Esophagus muscularis mucosa (tissue), 4 donors: ENCODE measurements at regions not wholly inside any gene's neighbourhood (a gene's known extent, or its start where the extent isn't known, plus 50 kb on each side); places are given as distances from the start of the nearest gene placed in this dataset.

Source experiments
- DNase-seq: peaks from one replicate; pipeline ENCODE4 v3.0.0-alpha.2; 2017; ENCODE audit errors: extremely low spot score
- H3K27ac ChIP-seq, 4 donors: fragments of 200-600 bp; sonication (generic); replicated peaks in 1 of 4; 1 replicate in 3 of 4; 2 replicates in 1 of 4; pipeline ENCODE4 v1.5.1; 2016 to 2019; ENCODE audit warnings: mild to moderate bottlenecking in 1 of 4
- H3K27me3 ChIP-seq, 4 donors: fragments of 200-600 bp; sonication (generic); one replicate each; pipeline versions ENCODE4 v1.5.1 to v1.6.0; 2016 to 2019
- H3K36me3 ChIP-seq, 4 donors: fragments of 200-600 bp; sonication (generic); one replicate each; pipeline ENCODE4 v1.5.1; 2016 to 2019
- H3K4me1 ChIP-seq, 4 donors: fragments of 200-600 bp; sonication (generic); one replicate each; pipeline ENCODE4 v1.5.1; 2016 to 2019
- H3K4me3 ChIP-seq, 4 donors: fragments of 200-600 bp; sonication (generic); 1 replicate in 2 of 4; 2 replicates in 2 of 4; pipeline ENCODE4 v1.5.1; 2016 to 2019; ENCODE audit warnings: mild to moderate bottlenecking in 4 of 4, moderate library complexity in 1 of 4
- H3K9me3 ChIP-seq, 4 donors: fragments of 200-600 bp; sonication (generic); 1 replicate in 3 of 4; 2 replicates in 1 of 4; pipeline ENCODE4 v1.5.1; 2016 to 2019
- CTCF ChIP-seq, 3 experiments: fragments of 200-600 bp in 2 of 3; fragments of 450-650 bp in 1 of 3; sonication (generic) in 2 of 3; IDR thresholded peaks; one replicate each; pipeline ENCODE4 v1.5.1; 2017 to 2019; ENCODE audit warnings: antibody characterized with exemption in 3 of 3, mild to moderate bottlenecking in 2 of 3, moderate library complexity in 1 of 3
- EP300 ChIP-seq: sonication (generic); formaldehyde crosslinking; IDR thresholded peaks from one replicate; pipeline ENCODE4 v1.6.1; 2017; ENCODE audit warnings: antibody characterized with exemption
- POLR2A ChIP-seq: fragments of 450-650 bp; IDR thresholded peaks from one replicate; pipeline ENCODE4 v1.6.1; 2017; ENCODE audit warnings: antibody characterized with exemption, moderate library complexity, mild to moderate bottlenecking, low read depth
- POLR2AphosphoS5 ChIP-seq, 2 donors: sonication (generic); formaldehyde crosslinking; IDR thresholded peaks; one replicate each; pipeline ENCODE4 v1.6.1; 2017; ENCODE audit warnings: antibody characterized with exemption in 2 of 2
- WGBS: methylation state at CpG from one replicate; pipeline ENCODE4 v1.1.5; 2018; 5-methylcytosine and 5-hydroxymethylcytosine counted together
- intact Hi-C: fragments of 100-400 bp; cut with DNase I; formaldehyde crosslinking; loops from one replicate; pipeline ENCODE4 v1.15.1; 2023

GRCh38 chr20:7627734-7628663 lies 312.3 kb downstream of the HAO1 start:
- H3K4me1 ChIP-seq = peaks cover 0 to 5% (median 0%) of the 10 kb centered on the region in 4 donors
- TF ChIP-seq CTCF (IDR thresholded peaks at IDR 0.05) = no peak
- TF ChIP-seq POLR2A = no peak
- no peak for TF ChIP-seq POLR2AphosphoS5 (IDR thresholded peaks at IDR 0.05)
- TF ChIP-seq EP300 = no peak
- no peaks in the 10 kb centered on the region for H3K27me3 ChIP-seq
- intact Hi-C loops = no loop called here
- WGBS = 66% methylated on average over 5 of the region's 5 CpGs
- H3K4me3 ChIP-seq = no peak overlapping the region
- DNase-seq = no peak
- H3K27ac ChIP-seq = no peak overlapping the region
- no peaks in the 10 kb centered on the region for H3K9me3 ChIP-seq
- no peaks in the 10 kb centered on the region for H3K36me3 ChIP-seq

DNA sequence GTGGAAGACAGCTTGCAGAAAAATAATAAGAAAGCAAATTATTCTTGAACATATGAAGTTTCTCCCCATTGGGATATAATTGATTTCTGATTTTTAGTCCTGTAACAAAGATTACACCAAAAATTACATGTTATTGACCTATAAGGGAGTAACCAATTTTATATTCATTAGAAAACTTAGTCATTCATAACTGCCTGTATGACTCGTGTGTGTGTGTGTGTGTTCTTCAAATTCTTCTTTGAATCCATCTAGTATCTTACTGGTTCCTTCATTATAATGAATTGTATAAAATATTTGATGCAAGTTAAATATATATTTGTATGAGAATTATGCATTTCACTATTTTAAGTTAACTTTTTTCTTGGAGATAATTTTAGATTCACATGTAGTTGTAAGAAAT lies 310.4 kb downstream of the HAO1 start:
- no peaks in the 10 kb centered on the region for H3K27me3 ChIP-seq
- 69% methylated on average over 1 of the region's 1 CpG for WGBS
- H3K27ac ChIP-seq = no peak overlapping the region
- H3K9me3 ChIP-seq = no peaks in the 10 kb centered on the region
- no peak for DNase-seq
- no peak for TF ChIP-seq POLR2A
- TF ChIP-seq CTCF (IDR thresholded peaks at IDR 0.05) = no peak
- no peak for TF ChIP-seq POLR2AphosphoS5 (IDR thresholded peaks at IDR 0.05)
- no peak for TF ChIP-seq EP300
- no peak overlapping the region for H3K4me3 ChIP-seq
- H3K4me1 ChIP-seq = peaks cover 0 to 5% (median 0%) of the 10 kb centered on the region in 4 donors
- intact Hi-C loops = no loop called here
- H3K36me3 ChIP-seq = no peaks in the 10 kb centered on the region

GRCh38 chr20:7637184-7637583 lies 303.1 kb downstream of the HAO1 start:
- Histone ChIP-seq H3K9me3 (no peaks in the 10 kb centered on the region), H3K36me3 (no peaks in the 10 kb centered on the region), H3K27me3 (no peaks in the 10 kb centered on the region), H3K4me3 (no peak overlapping the region), H3K27ac (no peak overlapping the region), H3K4me1 (no peaks in the 10 kb centered on the region)
- DNase-seq = no peak
- TF ChIP-seq EP300 (no peak), POLR2A (no peak), POLR2AphosphoS5 (IDR thresholded peaks at IDR 0.05) (no peak), CTCF (IDR thresholded peaks at IDR 0.05) (no peak)
- intact Hi-C loops = no loop called here

DNA sequence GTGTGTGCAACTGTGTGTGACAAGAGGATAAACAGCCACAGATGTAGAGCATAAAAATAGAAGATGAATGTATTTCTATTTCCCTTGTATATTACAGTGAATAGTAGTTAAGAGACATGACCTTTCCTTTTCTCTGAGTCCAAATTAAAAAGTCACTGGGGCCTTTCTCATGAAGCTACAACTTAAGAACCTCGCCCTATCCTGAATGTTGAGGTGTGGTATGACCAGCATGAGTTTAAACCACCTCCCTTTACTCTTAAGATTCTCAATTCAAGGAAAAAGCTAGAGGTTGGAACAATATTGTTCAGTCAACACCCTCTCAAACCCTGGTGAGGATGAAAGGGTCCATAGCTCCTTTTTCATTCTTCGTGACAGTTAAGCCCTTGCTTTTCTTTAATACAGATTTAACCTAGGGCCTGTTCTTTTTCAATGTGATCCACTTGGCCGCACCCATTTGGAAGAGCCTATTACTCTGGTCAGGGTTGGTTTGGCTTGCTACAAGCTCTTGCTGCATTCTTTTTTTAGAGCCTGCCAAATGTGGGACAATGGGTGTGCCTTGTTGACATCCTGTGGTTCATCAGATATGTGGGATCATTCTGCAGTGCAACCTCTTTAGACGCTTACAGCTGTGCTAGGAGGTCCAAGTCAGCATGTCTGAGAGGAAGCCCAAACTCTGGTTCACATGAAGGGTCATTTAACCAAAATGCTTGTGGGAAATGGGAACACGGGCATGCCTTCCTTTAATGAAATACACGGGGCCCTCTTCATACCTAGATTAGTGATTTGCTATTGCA lies 290.0 kb downstream of the HAO1 start:
- intact Hi-C loops = no loop called here
- no peaks in the 10 kb centered on the region for H3K4me1 ChIP-seq
- no peak overlapping the region for H3K27ac ChIP-seq
- no peak overlapping the region for H3K4me3 ChIP-seq
- no peaks in the 10 kb centered on the region for H3K9me3 ChIP-seq
- DNase-seq = no peak
- no peak for TF ChIP-seq EP300
- TF ChIP-seq CTCF (IDR thresholded peaks at IDR 0.05) = no peak
- TF ChIP-seq POLR2A = no peak
- TF ChIP-seq POLR2AphosphoS5 (IDR thresholded peaks at IDR 0.05) = no peak
- H3K27me3 ChIP-seq = no peaks in the 10 kb centered on the region
- 78% methylated on average over 6 of the region's 6 CpGs for WGBS
- H3K36me3 ChIP-seq = no peaks in the 10 kb centered on the region
